NCI-H748 (cell line): ENCODE measurements at regions not wholly inside any gene's neighbourhood (a gene's known extent, or its start where the extent isn't known, plus 50 kb on each side); places are given as distances from the start of the nearest gene placed in this dataset.

Experiments used
- DNase-seq: peaks from one replicate; lab custom pipeline; 2025; ENCODE audit not compliant: unreplicated experiment; lab: John Stamatoyannopoulos, UW

- no peak for DNase-seq
Measured at GRCh38 chr9:18020121-18020745, 441.4 kb downstream of the SH3GL2 start.

DNA sequence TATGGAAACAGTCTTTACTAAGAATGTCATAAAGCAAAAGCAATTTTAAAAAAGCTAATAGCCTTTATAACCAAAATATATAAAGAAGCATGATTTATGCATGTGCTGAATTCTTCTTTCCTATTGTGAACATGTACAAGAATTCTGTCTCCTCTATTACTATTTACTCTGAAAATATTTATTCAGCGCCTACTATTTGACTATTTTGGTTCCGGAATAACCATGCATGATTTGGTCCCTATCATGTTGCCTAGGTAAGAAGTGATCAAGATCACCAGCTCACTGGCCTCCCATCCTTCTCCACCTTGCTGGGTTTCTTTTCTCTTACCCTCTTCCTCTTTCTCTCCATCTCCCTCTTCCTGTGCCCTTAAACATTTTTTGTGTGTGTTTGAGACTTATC, 443.8 kb downstream of the SH3GL2 start:
- no peak for DNase-seq

GRCh38 chr9:18023332-18023731, 444.5 kb downstream of the SH3GL2 start:
- no peak for DNase-seq

DNA sequence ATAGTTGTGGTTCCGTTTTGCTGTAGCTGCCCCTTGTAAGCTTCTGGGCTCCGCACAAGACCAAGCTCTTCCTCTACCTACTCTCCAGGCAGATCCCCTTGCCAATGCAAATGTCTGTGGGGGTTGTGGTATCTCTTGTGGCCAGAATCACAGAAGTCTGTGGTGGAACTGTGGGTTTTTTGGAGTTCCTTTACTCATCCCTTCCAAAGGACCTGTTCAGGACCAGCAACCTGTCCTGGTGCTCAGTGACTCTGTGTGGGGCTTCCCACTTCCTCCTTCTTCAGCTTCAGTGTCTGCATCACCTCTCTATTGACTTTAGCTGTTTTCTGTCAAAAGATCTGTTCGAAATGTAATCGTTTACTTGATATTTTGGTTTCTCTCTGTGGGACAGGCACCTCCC, 441.3 kb upstream of the ADAMTSL1 start:
- DNase-seq = no peak

GRCh38 chr9:18036422-18037187, 437.3 kb upstream of the ADAMTSL1 start:
- DNase-seq = no peak

GRCh38 chr9:18037981-18038380, 436.0 kb upstream of the ADAMTSL1 start:
- DNase-seq = no peak

DNA sequence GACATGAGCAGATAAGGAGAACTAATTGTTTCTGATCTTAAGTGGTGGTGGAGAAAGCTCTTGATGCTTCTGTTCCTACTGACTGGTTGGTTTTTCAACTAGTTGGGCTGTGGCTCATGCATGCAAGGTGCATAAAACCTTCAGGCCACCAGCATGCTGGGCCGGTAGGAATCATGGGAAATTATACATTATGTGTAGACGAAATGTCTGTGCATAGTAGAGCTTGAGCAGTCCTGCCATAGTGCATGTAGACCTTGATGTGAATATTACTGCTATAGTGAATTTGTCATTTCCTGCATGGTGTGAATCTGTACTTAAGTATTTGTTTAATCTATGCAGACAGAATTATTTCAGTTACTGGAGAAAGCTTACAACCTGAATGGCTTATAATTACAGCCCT, 433.6 kb upstream of the ADAMTSL1 start:
- DNase-seq = no peak

DNA sequence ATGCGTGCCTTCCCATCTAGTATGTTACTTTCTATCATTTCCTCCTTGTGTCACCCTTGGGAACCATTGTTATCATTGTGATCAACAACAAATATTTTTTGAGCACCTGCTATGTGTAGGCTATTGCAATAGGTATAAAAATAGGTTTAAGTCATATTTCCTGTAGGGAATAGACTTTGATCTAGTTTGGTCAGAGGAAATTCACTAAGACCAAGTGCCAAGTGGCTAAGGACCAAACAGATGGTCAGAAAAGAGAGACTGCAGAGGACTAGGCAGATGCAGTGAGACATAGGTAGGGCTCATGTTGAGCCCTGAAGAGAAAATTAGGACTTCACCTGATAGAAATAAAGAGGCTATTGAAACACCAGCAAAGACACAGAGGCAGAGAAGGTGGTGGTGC, 430.0 kb upstream of the ADAMTSL1 start:
- no peak for DNase-seq

DNA sequence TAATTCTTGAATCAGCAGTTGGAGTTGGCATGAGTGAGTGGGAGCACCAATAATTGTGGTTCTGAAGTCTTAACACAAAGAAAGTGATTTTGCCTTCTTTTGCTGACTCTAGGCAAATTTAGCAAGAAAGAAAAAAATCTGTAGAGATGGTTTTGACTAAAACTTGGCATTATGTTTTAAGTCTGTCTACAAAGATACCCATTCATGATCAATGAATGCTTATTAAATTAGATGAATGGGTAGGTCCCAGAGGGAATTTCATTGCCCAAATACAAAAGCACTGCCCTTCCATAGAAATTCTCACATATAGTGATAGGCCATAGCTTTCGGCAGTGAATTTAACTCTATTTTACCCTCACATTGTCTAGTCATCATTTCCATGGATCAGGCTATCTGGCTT, 428.6 kb upstream of the ADAMTSL1 start:
- no peak for DNase-seq

DNA sequence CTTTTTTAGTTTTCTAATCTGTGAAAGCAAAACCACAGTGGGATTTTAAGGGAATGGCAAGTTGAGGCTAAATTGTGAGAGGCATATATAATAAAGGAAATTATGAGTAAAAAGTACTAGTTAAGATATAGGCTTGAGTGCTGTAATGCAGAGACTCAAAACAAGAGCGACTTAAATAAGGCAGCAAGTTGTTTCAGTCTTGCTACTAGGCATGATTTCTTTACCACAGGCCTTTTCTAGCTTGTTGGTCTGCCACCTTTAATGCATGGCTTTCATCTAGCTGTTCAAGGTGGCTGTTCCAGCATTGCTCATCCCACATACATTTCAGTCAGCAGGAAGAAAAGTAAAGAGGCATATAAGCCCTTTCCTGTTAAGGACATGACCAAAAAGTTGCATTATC, 427.9 kb upstream of the ADAMTSL1 start:
- no peak for DNase-seq

- no peak for DNase-seq
Measured at GRCh38 chr9:18051638-18052037, 422.3 kb upstream of the ADAMTSL1 start.

- DNase-seq = no peak
Measured at GRCh38 chr9:18052060-18052459, 421.9 kb upstream of the ADAMTSL1 start.

DNA sequence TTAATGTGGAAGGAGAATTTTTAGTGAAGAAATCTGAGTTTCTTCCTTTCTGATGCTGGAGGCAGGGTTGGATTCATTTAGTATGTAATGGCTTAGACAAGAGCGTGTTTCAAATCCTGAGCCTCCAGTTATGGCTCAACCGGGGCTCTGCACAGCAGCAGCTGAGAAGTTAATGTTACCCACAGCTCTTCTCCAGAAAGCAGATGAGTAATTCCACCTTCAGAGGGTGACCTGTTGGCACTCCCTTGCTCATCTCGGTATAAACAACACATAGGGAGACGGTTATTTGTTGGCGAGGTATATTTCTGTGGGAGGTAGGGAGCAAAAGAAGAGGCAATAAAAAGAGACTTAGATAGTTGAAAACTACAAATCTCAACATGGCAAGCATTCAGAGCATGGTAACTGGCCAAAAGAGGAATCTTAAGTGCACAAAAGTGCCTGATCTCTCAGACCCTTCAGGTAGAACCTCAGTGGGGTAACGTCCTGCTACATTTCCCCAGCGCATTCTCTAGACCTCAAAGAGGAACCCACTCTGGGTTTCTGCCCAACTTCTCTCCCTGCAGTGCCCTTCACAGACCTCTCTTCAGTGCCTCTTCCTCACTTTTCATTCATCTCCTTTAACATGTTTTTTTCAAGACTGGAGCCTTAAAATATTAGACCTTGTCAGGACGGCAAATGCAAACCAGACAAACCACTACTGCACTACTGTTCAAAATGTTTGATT, 417.5 kb upstream of the ADAMTSL1 start:
- no peak for DNase-seq

- DNase-seq = no peak
Measured at GRCh38 chr9:18056993-18057369, 417.0 kb upstream of the ADAMTSL1 start.

DNA sequence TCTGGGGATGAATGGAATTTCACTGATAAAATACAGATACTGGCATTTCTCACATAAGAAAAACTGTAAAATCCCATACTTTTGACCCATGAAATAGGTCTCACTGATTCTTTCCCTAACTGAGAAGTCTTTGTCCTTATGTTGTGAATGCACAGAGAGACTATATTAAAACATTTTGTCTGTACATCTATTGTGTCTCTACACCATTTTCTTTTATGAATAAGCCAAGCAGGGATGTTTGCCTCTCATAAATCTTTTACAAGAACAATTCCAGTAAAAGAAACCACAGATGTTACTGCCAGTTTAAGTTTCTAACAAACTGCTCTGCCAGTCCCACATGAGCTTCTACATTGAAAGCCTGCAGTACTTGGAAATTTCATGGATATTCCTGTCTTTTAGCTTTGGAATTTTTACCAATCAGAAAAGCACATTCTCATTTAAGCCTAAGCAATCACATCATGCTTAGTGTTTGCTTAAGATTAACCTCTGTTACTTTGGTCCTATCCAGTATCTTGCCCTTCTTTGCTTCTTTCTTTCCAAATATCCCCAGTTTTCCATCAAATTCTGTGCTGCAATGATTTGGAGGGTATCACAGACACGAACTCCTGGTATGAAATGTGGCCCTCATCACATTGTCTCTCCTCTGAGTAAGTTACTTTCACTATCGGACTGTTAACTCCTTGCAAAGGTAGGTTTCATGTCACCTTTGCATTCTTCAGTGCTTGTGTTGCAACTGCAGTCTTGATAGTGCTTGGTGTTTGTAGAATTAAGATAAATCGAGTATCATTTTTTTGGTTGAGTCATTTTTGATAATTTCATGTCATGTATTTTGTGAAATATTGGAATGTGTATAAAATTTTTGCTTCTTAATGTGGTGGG, 415.1 kb upstream of the ADAMTSL1 start:
- no peak for DNase-seq

- no peak for DNase-seq
Measured at GRCh38 chr9:18059447-18059846, 414.5 kb upstream of the ADAMTSL1 start.

DNA sequence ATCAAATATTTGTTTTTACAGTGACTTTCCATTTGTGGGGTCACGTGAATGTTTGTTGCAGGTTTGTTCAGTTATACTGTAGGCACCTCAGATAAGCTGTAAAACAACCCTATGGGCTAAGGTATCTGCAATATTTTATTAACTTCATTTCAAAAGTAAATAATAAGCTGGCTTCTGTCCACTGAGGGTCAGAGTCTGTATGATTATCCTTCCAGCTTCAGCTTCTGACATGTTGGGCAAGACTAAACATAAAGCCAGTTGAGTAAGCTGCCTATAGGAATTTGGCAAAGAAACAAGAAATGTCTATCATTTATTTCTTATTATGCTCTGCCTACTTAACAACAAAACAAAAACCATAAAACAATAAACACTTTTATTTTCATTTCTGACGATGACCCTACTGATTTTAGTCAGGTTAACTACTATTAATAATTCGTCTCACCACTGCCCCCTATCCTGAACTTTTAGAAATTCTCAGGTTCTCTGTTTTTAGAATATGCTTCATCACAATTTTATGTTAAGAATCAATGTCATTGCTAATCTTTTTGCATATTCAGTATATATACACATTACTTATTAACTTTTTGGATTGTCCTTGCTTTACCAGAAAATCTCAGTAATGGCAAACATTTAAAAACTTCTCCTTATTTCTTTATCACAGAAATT, 413.6 kb upstream of the ADAMTSL1 start:
- no peak for DNase-seq

- DNase-seq = no peak
Measured at GRCh38 chr9:18061332-18061731, 412.6 kb upstream of the ADAMTSL1 start.

DNA sequence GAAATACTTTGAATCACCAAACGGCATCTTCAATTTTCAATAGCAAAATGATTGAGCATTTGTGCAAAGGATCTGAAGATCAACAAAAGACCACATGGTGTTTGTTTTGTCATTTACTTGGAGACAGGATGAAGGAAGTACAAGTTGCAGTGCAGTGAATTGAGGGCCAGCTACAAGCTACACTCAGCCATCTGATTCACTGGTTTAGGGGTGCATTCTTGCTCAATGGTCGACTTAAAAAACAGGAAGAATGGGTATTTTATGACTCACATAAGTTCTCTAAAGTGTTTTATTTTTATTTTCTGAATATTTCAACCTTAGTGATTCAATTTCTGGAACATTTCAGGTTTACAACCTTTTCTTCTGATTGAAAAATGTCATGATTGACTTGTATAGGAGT, 412.1 kb upstream of the ADAMTSL1 start:
- DNase-seq = no peak

GRCh38 chr9:18063856-18064390, 410.0 kb upstream of the ADAMTSL1 start:
- DNase-seq = no peak
